Activated CD4-positive, CD25-positive, alpha-beta regulatory T cell treated with anti-CD3 and anti-CD28 coated beads, Interleukin-2, amount 50 U/mL, for 72 hours (primary cell): ENCODE measurements at regions not wholly inside any gene's neighbourhood (a gene's known extent, or its start where the extent isn't known, plus 50 kb on each side); places are given as distances from the start of the nearest gene placed in this dataset.

Experiments used
- DNase-seq: peaks from one replicate; pipeline ENCODE4 v3.0.0; 2021

DNA sequence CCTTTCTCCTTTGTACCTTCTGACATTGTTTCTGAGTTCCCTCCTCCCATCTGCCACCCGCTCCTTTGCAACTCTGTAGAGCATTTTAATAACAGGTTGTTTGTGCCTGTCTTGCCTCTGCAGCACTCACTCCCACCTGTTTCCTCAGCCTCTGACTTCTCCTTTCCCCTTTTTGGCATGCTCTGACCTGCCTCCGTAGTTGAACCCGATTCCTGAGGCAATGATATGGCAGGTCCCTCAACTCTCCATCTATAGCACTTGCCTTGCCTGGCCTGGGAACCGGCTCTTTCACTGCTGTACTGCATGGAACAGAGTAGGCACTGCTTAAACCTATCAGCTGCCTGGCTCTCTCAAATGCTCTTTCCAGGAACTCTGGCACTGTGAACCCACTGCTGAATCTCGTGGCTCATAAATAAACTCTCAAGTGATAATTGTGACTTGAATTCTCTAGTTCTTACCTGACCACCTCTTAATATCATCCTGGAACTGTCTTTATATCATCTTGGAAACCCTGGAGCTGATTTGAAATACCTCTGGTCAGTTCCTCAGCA, 50.3 kb downstream of the UTRN start:
- DNase-seq: no peak

DNA sequence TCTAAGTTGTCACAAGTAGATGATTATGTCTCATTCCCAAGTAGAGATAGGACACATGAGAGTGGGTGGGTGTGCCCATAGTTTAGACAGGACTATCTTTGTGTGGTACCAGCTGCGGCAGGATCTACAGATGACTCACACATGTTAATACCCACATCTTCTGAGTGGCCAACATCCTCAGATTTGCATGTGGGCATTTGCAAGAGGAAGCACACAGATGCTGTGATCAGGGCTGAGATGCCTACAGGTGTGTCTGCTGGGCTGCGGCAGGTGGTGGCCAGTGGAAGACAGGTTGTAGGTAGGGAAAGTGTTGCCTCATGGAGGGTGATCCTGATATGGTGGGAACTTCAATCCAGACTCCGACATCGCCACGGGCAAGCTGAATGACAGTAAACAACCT, 50.8 kb downstream of the UTRN start:
- no peak for DNase-seq

DNA sequence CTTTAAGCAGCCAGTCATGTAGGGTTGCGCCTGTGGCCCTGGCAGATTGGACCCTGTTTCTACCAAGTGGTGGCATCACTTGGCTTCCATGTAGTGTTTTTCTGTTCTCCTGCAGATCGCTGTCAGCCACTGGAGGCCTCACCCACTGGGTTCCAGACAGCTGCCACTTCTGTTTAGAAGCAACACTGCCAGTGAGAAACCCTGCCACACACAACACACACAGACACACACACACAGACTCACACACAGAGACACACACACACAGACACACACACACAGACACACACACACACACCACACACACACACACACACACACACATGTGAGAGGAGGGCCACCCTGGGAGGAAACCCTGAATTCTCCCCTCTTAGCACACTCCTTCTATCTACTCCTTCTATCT, 51.8 kb downstream of the UTRN start:
- DNase-seq: no peak

DNA sequence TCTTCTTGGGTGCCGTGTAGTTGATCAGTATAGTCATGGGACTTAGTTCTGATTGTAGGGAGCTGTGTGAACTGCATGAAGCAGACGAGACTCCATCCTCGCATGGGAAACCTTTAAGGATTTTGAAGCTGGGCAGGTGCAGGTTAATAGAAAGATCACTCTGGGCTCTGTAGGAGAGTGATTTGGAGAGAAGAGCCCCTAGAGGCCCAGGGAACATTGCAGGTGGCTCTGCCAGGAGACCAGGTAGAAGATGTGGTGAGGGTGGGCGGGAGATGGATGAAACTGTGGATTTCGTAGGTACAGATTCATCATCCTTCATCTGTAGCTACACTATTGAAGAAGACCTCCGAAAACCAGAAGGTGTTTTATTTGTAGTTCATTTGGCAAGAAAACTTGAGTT, 53.3 kb downstream of the UTRN start:
- no peak for DNase-seq

DNA sequence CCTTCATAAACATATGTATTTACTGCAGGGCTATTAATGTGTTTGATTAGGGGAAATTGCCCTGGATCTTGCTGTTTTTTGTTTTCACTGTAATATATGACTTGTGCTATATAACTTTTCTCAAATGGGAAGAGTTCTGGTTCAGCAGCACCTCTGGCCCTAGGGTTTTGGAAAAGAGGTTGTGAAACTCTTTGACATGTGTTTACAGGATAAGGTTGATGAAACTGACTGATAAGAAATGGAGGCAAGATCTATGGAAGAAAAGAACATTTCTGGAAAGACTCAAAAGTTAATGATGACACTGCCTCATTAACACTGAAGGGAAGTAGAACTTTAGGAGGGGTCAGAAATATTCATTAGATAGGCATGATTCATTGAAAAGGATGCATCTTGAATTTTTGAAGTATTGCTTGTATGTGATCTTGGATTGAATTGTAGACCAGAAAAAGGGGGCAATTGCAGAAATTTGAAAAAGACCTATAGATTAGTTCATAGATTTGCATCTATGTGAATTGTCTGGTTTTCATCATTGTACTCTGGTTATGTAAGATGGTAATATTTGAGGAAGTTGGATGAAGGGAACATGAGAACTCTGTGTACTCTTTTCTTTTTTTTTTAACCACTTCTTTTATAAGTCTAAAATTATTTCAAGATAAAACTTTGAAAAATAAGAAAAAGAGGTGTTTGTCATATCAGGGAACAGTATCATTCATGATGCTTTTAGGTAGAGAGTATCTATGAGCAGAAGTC, 54.0 kb downstream of the UTRN start:
- DNase-seq: no peak

DNA sequence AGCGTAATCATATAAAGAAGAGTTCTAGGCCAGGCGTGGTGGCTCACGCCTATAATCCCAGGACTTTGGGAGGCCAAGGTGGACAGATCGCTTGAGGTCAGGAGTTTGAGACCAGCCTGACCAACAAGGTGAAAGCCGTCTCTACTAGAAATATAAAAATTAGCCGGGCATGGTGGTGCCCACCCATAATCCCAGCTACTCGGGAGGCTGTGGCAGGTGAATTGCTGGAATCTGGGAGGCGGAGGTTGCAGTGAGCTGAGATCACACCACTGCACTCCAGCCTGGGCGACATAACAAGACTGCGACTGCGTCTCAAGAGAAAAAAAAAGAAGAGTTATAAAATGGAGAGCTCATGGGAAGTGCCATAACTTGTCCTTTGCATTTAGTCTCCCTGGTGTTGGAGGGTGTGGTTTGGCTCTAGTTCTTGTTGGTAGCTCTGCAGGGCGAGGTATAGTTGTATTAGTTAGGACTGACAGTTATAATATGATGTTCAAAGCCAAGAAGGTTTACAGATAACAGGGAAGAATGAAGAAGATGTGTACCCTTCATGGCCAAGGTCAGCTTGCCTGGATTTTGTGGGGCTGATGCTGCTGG, 54.8 kb downstream of the UTRN start:
- DNase-seq: no peak

DNA sequence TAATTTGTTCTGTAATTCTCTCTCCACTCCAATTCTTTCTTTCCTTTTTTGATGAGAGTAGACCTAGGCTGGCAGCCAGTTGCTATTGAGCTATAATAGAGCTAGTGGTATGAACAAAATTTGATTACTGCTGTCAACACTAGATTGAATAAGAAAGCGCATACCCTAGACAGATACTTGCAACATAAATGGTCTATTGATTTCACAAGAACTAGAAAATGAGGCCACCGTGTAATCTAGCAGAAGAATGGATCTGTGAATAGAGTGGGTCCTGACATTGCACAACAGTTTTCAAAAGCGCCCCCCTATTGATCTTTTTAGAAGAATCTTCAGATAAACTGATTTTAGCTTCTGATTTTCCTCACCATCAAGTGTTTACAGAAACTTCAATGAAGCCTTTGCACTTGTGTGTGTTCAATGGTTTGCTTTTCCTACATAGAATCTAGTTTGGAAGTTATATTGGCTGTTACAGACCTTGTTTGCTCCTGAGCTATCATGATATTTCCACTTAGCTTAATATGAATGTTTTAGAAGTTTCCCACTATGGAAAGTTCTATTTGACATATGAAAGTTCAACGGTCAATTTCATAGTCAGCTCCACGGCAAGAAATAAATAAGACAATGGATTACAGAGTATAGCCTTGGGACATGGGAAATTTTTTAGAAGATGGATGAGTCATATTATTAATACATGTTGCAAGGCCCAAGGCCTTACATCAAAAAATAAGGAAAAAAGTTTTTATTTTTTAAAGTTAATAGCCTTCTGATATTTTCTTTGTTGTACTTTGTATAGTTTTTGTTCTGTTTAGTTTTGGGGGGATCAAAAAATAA, 55.6 kb downstream of the UTRN start:
- no peak for DNase-seq

DNA sequence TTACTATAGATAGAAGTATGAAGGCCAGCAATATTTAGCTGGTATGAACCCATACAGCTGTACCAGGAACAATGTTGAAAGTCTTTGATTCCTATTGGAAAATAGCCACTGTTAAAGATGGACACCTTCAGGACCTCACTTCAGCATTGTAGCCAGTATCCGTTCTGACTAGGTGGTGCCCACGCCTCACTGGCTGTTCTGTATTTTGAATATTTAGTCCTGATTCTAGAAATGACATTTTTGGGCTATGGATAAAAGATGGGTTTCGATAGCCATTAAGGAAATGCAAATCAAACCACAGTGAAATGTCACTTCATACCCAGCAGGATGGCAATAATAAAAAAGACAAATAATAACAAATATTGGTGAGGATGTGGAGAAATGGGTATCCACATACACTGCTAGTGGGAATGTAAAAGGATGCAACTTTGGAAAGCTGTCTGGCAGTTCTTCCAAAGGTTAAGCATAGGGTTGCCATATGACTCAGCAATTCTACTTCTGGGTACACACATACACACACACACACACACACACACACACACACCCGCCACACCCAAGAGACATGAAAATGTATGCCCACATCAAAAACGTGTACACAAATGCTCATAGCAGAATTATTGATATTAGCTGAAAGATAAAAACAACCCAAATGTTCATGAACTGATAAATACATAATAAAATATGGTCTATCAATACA, 56.8 kb downstream of the UTRN start:
- DNase-seq: no peak

DNA sequence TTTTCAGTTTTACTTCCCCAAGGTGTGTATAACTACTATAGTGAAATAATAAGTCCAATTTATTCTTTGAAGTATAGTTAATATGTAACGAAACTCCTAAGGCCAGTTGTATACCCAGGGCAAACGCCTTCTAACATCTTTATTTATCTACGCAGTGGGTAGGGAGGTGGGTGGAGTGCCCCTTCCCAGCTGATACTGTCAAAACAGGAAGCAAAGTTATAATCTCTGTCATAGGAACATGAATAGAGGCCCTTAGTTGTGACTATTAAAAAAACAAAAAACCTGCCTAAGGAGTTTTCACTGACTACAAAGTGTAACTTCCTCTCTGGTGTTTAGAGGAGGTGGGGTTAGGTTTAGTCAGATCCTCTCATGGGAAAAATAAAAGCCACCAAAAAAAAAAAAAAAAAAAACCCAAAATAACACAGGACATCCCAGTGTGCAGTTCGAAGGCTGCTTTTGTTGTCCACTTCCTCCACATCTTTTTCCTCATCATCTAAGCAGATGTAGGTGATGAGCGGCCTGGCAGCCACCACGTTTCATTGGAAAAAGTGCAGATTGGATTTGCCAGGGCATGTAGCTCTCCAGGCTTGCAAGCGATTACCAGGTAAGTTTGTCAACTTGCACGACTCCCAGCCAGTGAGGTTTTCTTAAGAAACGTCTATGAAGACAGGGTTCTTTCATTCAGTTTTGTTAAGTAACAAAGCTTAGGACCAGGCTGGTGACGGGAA, 58.7 kb downstream of the UTRN start:
- DNase-seq: no peak

DNA sequence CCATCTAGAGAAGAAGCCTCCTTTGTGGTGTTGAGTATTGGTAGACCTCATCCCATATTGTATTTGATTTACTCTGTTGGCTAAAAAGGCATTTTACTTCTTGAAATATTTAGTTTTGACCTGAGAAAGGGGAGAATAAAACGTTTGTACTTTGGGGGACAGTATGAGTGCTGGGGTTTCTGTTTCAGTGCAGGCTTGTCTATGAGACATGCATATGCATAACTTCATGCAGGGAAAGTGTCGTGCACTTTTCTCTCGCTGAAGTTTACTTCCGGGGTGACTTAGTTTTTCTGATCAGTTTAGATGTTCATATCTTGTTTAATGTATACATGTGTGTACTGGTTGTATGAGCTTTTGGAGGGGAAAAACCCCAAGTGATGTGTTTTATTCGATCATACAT, 59.5 kb downstream of the UTRN start:
- no peak for DNase-seq

DNA sequence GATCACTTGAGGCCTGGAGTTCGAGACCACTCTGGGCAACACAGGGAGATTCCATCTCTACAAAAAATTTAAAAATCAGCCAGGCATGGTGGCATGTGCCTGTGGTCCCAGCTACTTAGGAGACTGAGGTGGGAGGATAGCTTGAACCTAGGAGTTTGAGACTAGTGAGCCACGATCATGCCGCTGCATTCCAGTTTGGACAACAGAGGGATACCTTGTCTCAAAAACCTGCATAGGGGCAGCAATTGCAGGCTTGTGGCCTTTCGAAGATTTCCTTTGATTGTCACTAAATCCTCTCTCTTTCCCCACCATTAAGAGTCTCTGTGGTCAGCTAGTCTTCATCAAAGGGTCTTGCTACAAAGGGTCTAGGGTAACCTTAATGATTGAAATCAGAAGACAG, 60.3 kb downstream of the UTRN start:
- DNase-seq: no peak

DNA sequence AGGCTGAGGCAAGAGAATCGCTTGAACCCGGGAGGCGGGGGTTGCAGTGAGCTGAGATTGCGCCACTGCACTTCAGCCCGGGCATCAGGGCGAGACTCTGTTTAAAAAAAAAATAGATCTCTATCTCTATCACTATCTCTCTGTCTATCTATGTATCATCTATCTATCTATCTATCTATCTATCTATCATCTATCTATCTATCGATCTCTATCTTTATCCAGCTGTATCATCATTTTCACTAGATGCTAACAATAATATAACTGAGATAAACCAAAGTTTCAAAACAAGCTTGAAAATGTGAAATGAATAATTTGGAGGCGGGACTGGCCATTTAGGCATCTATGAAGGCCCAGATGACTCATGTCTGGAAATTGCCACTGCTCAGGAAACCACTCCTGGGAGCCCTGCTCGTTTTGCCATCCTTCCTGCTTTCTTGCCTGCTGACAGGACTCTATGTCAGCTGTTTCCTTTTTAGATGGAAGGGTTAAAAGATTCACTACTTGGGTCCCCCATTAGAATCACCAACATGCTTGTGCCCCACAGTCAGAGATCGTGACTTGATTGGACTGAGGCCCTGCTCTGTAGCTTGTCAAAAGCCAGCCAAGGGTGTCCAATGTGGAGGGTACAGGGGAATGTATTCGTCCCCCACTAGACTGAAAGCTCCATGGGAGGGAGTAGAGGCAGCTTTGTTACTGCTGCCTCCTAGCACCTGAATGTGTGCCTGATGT, 61.7 kb downstream of the UTRN start:
- no peak for DNase-seq

DNA sequence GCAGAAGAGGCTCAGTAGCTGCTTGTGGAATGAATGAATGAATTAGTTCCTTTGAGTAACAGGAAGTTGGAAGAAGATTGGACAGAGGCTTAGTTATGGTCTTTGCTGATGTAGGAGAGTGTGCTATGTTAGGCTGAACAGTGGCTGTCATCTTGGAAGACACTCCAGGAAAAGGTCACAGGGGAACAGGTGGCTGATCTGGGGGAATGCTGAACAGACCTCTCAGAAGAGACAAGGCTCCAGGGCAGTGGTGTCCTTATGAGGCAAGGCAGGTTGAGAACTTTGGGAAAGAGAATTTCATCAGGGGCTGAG, 62.3 kb downstream of the UTRN start:
- DNase-seq: no peak

DNA sequence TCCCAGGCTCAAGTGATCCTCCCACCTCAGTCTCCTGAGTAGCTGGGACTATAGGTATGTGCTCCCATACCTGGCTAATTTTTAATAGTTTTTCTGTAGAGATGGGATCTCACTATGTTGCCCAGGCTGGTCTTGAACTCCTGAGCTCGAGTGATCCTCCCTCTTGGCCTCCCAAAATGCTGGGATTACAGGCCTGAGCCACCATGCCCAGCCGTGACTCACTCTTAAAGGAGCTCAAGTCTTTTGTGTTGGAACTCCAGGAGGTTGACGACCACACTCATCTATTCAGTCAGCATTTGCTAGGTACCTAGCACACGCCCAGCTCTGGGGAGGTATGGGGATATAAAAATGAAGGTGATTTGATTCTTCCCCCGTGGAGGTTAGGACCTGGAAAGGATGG, 62.8 kb downstream of the UTRN start:
- no peak for DNase-seq

DNA sequence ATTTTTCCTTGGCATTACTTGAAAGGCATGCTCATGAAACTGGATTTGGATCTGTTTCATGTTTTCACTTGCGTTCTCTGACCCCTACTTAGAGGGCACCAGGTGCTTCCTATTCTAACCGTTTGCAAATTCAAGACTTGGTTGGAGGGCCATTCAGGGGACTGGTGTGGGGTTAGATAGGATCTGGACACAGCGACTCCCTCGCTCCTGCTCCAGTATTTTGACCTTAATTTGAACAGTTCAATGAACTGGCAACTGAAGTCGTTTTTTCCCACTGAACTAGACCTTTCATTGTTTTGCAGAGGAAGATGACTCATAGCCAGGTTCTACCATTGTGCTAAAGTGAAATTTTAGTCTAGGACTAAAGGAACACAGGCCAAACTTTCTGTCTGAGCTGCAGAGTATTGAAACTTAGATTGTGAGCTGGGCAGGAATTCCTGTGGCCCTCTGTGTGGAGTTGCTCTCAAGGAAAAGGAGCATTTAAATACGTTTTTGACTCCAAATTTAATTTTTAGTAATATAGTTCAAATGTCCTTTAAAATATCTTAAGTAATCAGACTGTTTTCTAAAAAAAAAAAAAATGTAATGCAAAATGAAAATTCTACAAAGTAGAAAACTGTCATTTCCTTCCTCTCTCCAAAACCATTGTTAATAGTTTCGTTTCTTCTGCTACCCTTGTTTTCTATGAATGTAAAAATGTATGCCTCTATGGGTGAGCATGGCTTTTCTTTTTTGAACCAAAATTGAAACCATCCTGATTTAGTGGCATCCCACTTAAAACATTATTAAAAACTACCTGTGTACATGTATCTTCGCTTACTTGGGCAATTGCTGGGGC, 64.8 kb downstream of the UTRN start:
- DNase-seq: no peak

DNA sequence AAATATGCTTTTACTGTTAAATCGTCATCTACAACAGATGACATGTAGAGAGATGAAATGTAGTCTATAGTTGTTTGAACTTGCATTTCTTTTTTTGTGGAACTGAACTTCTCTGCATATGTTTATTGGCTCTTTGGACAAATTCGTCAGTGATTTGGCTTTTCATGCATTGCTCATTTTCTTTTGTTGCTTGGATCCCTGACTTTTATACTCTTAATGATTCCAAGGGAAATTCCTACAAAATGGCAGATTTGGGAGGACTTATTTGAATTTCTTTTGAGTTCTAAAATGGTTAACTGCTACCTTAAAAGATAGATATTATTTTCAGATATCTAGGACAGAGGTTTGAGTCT, 65.4 kb downstream of the UTRN start:
- DNase-seq: no peak

DNA sequence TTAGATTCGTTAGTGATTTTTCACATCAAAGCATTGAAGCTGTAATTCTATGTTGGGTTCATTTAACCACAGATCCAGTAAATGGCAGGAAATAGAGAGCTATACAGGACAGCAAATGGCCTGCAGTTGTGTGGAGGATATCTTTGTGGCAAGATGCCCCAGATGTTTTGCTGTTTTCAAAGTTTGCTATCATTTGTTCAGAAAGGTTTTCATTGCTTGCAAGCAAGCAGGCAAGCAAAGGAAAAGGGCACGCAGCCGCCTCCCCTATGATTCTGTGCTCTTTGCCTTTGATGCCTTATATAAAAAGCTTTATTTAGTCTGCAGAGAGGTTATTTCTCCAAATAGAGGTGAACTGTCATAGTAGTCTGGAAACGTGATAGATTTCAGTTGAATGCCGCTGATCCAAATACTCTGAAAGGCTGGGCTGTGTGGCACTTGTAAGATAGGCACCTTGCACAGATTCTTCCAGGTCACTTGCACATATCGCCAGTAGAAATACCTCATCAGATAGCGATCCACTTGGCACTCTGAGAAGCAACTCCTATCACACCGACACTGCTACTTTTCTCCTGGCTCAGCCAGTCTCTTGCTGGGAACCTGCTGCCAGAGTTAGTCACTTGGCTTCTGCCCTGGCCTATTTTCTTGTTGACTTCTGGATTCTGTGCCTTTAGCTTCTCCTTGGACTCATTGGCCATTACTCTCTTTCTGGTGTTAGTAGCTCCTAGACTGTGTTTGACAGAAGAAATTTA, 66.4 kb downstream of the UTRN start:
- no peak for DNase-seq

DNA sequence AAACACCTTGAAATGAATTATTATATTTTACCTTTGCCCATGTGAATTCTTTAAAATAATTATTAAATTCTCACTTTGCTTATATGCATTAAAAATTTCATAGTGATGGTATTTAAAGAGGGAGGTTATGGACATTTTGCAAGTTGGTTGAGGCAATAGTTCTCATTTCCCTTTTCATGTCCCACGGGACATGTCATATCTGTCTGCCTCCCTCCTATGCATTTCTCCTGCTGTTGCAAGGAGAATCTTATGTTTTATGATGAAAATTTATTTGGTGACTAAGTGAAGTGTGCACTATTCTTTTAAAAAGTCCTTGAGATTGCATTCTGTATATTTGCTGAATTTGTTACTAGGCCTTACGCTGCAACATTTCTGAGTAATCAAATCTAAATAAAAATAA, 67.2 kb downstream of the UTRN start:
- DNase-seq: no peak

DNA sequence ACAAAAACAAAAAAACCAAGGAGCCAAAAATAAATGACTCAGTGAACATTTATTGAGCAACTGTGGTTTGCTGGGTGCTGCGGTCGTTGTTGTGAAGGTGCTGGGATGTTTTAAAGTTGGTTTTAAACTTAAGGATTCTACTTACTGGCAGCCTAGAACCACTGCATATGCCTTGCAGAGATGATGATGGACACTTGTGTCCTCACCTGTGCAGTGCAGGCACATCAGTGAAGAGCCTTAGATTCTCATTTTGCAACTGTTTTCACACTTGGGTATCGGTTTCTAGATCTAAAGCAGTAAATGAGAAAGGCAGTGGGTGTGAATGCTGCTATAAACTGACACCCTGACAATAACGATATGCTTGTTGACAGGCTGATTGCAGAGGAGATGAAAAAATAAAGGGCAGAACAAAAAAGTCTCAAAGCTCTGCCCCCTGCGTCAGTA, 68.8 kb downstream of the UTRN start:
- no peak for DNase-seq

DNA sequence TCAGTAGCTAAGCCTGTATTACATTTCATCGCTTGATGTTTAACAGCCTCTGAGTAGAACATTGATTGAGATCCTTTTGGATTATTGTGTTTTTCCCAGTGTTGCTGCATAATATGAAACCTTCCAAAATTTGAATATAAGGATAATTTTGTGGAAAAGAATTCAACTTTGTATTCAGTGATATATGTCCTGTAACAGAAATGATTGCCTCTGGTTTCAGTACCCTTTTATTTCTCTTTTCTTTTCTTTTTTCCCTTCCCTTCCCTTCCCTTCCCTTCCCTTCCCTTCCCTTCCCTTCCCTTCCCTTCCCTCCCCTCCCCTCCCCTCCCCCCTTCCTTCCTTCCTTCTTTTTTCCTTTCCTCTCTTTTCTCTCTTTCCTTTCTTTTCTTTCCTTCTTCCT, 74.6 kb downstream of the UTRN start:
- no peak for DNase-seq
